HG03378 (cell line): ENCODE measurements at regions not wholly inside any gene's neighbourhood (a gene's known extent, or its start where the extent isn't known, plus 50 kb on each side); places are given as distances from the start of the nearest gene placed in this dataset.

ENCODE experiments used
- ATAC-seq: cut with Tn5 transposase; IDR thresholded peaks from one replicate; pipeline ENCODE4 v1.9.1; 2021; ENCODE audit warnings: mild to moderate bottlenecking, moderate library complexity; ENCODE audit not compliant: unreplicated experiment

- ATAC-seq = no peak
These were observed 96.3 kb upstream of the RNF152 start for GRCh38 chr18:61989138-61989537.

GRCh38 chr18:61988100-61988499 is 95.3 kb upstream of the RNF152 start:
- ATAC-seq = no peak

GRCh38 chr18:61985681-61986080 is 92.9 kb upstream of the RNF152 start:
- ATAC-seq = no peak

- no peak for ATAC-seq
These were observed 91.5 kb upstream of the RNF152 start for GRCh38 chr18:61984349-61984748.

- no peak for ATAC-seq
These were observed 89.7 kb upstream of the RNF152 start for GRCh38 chr18:61982475-61982874.

GRCh38 chr18:61980355-61980754 is 87.5 kb upstream of the RNF152 start:
- ATAC-seq = no peak

GRCh38 chr18:61975526-61976326 is 82.9 kb upstream of the RNF152 start:
- no peak for ATAC-seq

GRCh38 chr18:61973273-61974115 is 80.7 kb upstream of the RNF152 start:
- no peak for ATAC-seq

- peak; percentile 85 for ATAC-seq
These were observed 79.8 kb upstream of the RNF152 start for GRCh38 chr18:61972389-61973264.

- no peak for ATAC-seq
These were observed 74.6 kb upstream of the RNF152 start for GRCh38 chr18:61967252-61967891.

GRCh38 chr18:61965311-61965710 is 72.5 kb upstream of the RNF152 start:
- ATAC-seq = no peak

GRCh38 chr18:61964616-61965015 is 71.8 kb upstream of the RNF152 start:
- no peak for ATAC-seq

GRCh38 chr18:61963705-61964104 is 70.9 kb upstream of the RNF152 start:
- ATAC-seq = no peak

GRCh38 chr18:61957801-61958516 is 65.2 kb upstream of the RNF152 start:
- no peak for ATAC-seq

- ATAC-seq = peak; percentile 42
These were observed 62.8 kb upstream of the RNF152 start for GRCh38 chr18:61955644-61956043.

GRCh38 chr18:61954096-61954746 is 61.4 kb upstream of the RNF152 start:
- ATAC-seq = no peak

GRCh38 chr18:61953641-61954040 is 60.8 kb upstream of the RNF152 start:
- no peak for ATAC-seq

- ATAC-seq = no peak
These were observed 60.4 kb upstream of the RNF152 start for GRCh38 chr18:61953161-61953560.

- ATAC-seq = no peak
These were observed 58.6 kb upstream of the RNF152 start for GRCh38 chr18:61951396-61951795.
